Activated T-cell treated with anti-CD3 and anti-CD28 coated beads, Interleukin-2, amount 50 U/mL, for 24 hours (primary cell): ENCODE measurements at regions not wholly inside any gene's neighbourhood (a gene's known extent, or its start where the extent isn't known, plus 50 kb on each side); places are given as distances from the start of the nearest gene placed in this dataset.
A peak's percentile ranks its signal among the peaks of the same experiment; 100 is the strongest.

ENCODE experiments used
- DNase-seq: peaks from one replicate; pipeline ENCODE4 v3.0.0-alpha.2; 2020
- H3K27ac Mint-ChIP-seq: 2 replicates; pipeline ENCODE4 v1.8.0; 2020; ENCODE audit warnings: mild to moderate bottlenecking, mixed read lengths
- H3K27me3 Mint-ChIP-seq: 2 replicates; pipeline ENCODE4 v1.8.0; 2020; ENCODE audit warnings: mixed read lengths
- H3K36me3 Mint-ChIP-seq: 2 replicates; pipeline ENCODE4 v1.8.0; 2020; ENCODE audit warnings: low read depth, mixed read lengths
- H3K4me1 Mint-ChIP-seq: 2 replicates; pipeline ENCODE4 v1.8.0; 2020; ENCODE audit warnings: low read depth, mixed read lengths
- H3K4me3 Mint-ChIP-seq: 2 replicates; pipeline ENCODE4 v1.8.0; 2020; ENCODE audit warnings: mild to moderate bottlenecking, moderate library complexity, mixed read lengths
- H3K9me3 Mint-ChIP-seq: 2 replicates; pipeline ENCODE4 v1.8.0; 2020; ENCODE audit warnings: mixed read lengths

GRCh38 chr3:107428051-107428858 is 51.0 kb downstream of the CCDC54 start:
- Mint-ChIP-seq H3K4me1 (peaks cover 21% of the 10 kb centered on the region), H3K27me3 (no peaks in the 10 kb centered on the region), H3K27ac (no peak overlapping the region), H3K4me3 (no peak overlapping the region), H3K9me3 (no peaks in the 10 kb centered on the region), H3K36me3 (peaks cover 1% of the 10 kb centered on the region)
- no peak for DNase-seq

- peak overlapping the region; percentile 71 for H3K4me3 Mint-ChIP-seq
- H3K4me1 Mint-ChIP-seq, result peaks cover 21% of the 10 kb centered on the region
- DNase-seq, result peak; percentile 76
- H3K27me3 Mint-ChIP-seq, result no peaks in the 10 kb centered on the region
- no peak overlapping the region for H3K27ac Mint-ChIP-seq
- no peaks in the 10 kb centered on the region for H3K9me3 Mint-ChIP-seq
- H3K36me3 Mint-ChIP-seq, result peaks cover 1% of the 10 kb centered on the region
Observed at GRCh38 chr3:107429320-107430181, 52.3 kb downstream of the CCDC54 start.

GRCh38 chr3:107430214-107430995 is 53.2 kb downstream of the CCDC54 start:
- Mint-ChIP-seq H3K36me3 (peaks cover 1% of the 10 kb centered on the region), H3K4me3 (peak overlapping the region; percentile 71), H3K4me1 (peaks cover 21% of the 10 kb centered on the region), H3K27me3 (no peaks in the 10 kb centered on the region), H3K27ac (peak overlapping the region; percentile 76), H3K9me3 (no peaks in the 10 kb centered on the region)
- no peak for DNase-seq

GRCh38 chr3:107430996-107431245 is 53.7 kb downstream of the CCDC54 start:
- H3K36me3 Mint-ChIP-seq, result peaks cover 1% of the 10 kb centered on the region
- H3K27me3 Mint-ChIP-seq, result no peaks in the 10 kb centered on the region
- H3K4me1 Mint-ChIP-seq, result peaks cover 21% of the 10 kb centered on the region
- H3K27ac Mint-ChIP-seq, result peak overlapping the region; percentile 76
- DNase-seq, result peak; percentile 69
- H3K4me3 Mint-ChIP-seq, result peak overlapping the region; percentile 71
- H3K9me3 Mint-ChIP-seq, result no peaks in the 10 kb centered on the region

- peaks cover 21% of the 10 kb centered on the region for H3K4me1 Mint-ChIP-seq
- no peaks in the 10 kb centered on the region for H3K9me3 Mint-ChIP-seq
- DNase-seq, result peak; percentile 78
- H3K36me3 Mint-ChIP-seq, result peaks cover 1% of the 10 kb centered on the region
- peak overlapping the region; percentile 81 for H3K4me3 Mint-ChIP-seq
- H3K27ac Mint-ChIP-seq, result peak overlapping the region; percentile 91
- H3K27me3 Mint-ChIP-seq, result no peaks in the 10 kb centered on the region
Observed at GRCh38 chr3:107431246-107432012, 54.2 kb downstream of the CCDC54 start.

- H3K36me3 Mint-ChIP-seq, result peaks cover 1% of the 10 kb centered on the region
- peak overlapping the region; percentile 81 for H3K4me3 Mint-ChIP-seq
- H3K9me3 Mint-ChIP-seq, result no peaks in the 10 kb centered on the region
- H3K27ac Mint-ChIP-seq, result peak overlapping the region; percentile 91
- H3K4me1 Mint-ChIP-seq, result peaks cover 21% of the 10 kb centered on the region
- H3K27me3 Mint-ChIP-seq, result no peaks in the 10 kb centered on the region
- DNase-seq, result no peak
Observed at GRCh38 chr3:107432013-107432515, 54.8 kb downstream of the CCDC54 start.

GRCh38 chr3:107432646-107433045 is 55.4 kb downstream of the CCDC54 start:
- no peak for DNase-seq
- no peak overlapping the region for H3K27ac Mint-ChIP-seq
- no peaks in the 10 kb centered on the region for H3K9me3 Mint-ChIP-seq
- peaks cover 21% of the 10 kb centered on the region for H3K4me1 Mint-ChIP-seq
- peak overlapping the region; percentile 81 for H3K4me3 Mint-ChIP-seq
- no peaks in the 10 kb centered on the region for H3K27me3 Mint-ChIP-seq
- H3K36me3 Mint-ChIP-seq, result peaks cover 1% of the 10 kb centered on the region

- H3K27ac Mint-ChIP-seq, result no peak overlapping the region
Observed at GRCh38 chr3:107436029-107436428, 58.8 kb downstream of the CCDC54 start.

GRCh38 chr3:107438671-107439070 is 61.4 kb downstream of the CCDC54 start:
- no peaks in the 10 kb centered on the region for H3K36me3 Mint-ChIP-seq
- H3K9me3 Mint-ChIP-seq, result no peaks in the 10 kb centered on the region
- no peak overlapping the region for H3K27ac Mint-ChIP-seq
- H3K4me1 Mint-ChIP-seq, result no peaks in the 10 kb centered on the region
- no peak overlapping the region for H3K4me3 Mint-ChIP-seq
- DNase-seq, result no peak
- peaks cover 2% of the 10 kb centered on the region for H3K27me3 Mint-ChIP-seq

More at GRCh38 chr3:107436029-107436428, 58.8 kb downstream of the CCDC54 start:
- Mint-ChIP-seq H3K9me3 (no peaks in the 10 kb centered on the region), H3K36me3 (peaks cover 1% of the 10 kb centered on the region), H3K27me3 (peaks cover 2% of the 10 kb centered on the region), H3K4me3 (no peak overlapping the region), H3K4me1 (peaks cover 9% of the 10 kb centered on the region)
- DNase-seq, result no peak

GRCh38 chr3:107441617-107442016 is 64.4 kb downstream of the CCDC54 start:
- no peak for DNase-seq
- Mint-ChIP-seq H3K27me3 (peaks cover 2% of the 10 kb centered on the region), H3K4me1 (peaks cover 1% of the 10 kb centered on the region), H3K27ac (no peak overlapping the region), H3K9me3 (no peaks in the 10 kb centered on the region), H3K36me3 (no peaks in the 10 kb centered on the region), H3K4me3 (no peak overlapping the region)

GRCh38 chr3:107443461-107443860 is 66.2 kb downstream of the CCDC54 start:
- Mint-ChIP-seq H3K9me3 (no peaks in the 10 kb centered on the region), H3K27me3 (no peaks in the 10 kb centered on the region), H3K27ac (no peak overlapping the region), H3K4me3 (no peak overlapping the region), H3K36me3 (no peaks in the 10 kb centered on the region), H3K4me1 (peaks cover 7% of the 10 kb centered on the region)
- no peak for DNase-seq

GRCh38 chr3:107446706-107447105 is 69.5 kb downstream of the CCDC54 start:
- Mint-ChIP-seq H3K9me3 (no peaks in the 10 kb centered on the region), H3K27me3 (no peaks in the 10 kb centered on the region), H3K4me3 (no peak overlapping the region), H3K4me1 (peaks cover 18% of the 10 kb centered on the region), H3K27ac (no peak overlapping the region), H3K36me3 (no peaks in the 10 kb centered on the region)
- no peak for DNase-seq

- Mint-ChIP-seq H3K4me1 (peaks cover 40% of the 10 kb centered on the region), H3K27me3 (peaks cover 3% of the 10 kb centered on the region), H3K9me3 (peaks cover 2% of the 10 kb centered on the region), H3K27ac (peak overlapping the region; percentile 85), H3K36me3 (no peaks in the 10 kb centered on the region), H3K4me3 (no peak overlapping the region)
- DNase-seq, result no peak
Observed at GRCh38 chr3:107450254-107450893, 72.4 kb upstream of the BBX start.
